GM21723 (cell line): ENCODE measurements at regions not wholly inside any gene's neighbourhood (a gene's known extent, or its start where the extent isn't known, plus 50 kb on each side); places are given as distances from the start of the nearest gene placed in this dataset.

Source experiments
- ATAC-seq: cut with Tn5 transposase; IDR thresholded peaks from one replicate; pipeline ENCODE4 v1.9.1; 2021; ENCODE audit warnings: mild to moderate bottlenecking, moderate library complexity; ENCODE audit not compliant: unreplicated experiment

- no peak for ATAC-seq
Observed at GRCh38 chr4:147401221-147401620, 79.7 kb upstream of the EDNRA start.

GRCh38 chr4:147407261-147408045 lies 73.4 kb upstream of the EDNRA start:
- ATAC-seq = no peak

- ATAC-seq = no peak
Observed at GRCh38 chr4:147408189-147408588, 72.7 kb upstream of the EDNRA start.

GRCh38 chr4:147409350-147409749 lies 71.5 kb upstream of the EDNRA start:
- ATAC-seq = no peak

GRCh38 chr4:147418226-147418625 lies 62.7 kb upstream of the EDNRA start:
- ATAC-seq = no peak

GRCh38 chr4:147421456-147421855 lies 59.4 kb upstream of the EDNRA start:
- ATAC-seq = no peak

GRCh38 chr4:147423229-147423628 lies 57.7 kb upstream of the EDNRA start:
- ATAC-seq = no peak

- ATAC-seq = no peak
Observed at GRCh38 chr4:147425019-147425418, 55.9 kb upstream of the EDNRA start.

- no peak for ATAC-seq
Observed at GRCh38 chr4:147428583-147428982, 52.3 kb upstream of the EDNRA start.

GRCh38 chr4:147430111-147430510 lies 50.8 kb upstream of the EDNRA start:
- no peak for ATAC-seq
